Erythroblast (primary cell): ENCODE measurements at regions not wholly inside any gene's neighbourhood (a gene's known extent, or its start where the extent isn't known, plus 50 kb on each side); places are given as distances from the start of the nearest gene placed in this dataset.

ENCODE experiments used
- GATA1 ChIP-seq: IDR thresholded peaks from 2 replicates; pipeline ENCODE4 v1.6.1; 2011; ENCODE audit warnings: low read depth, mild to moderate bottlenecking, control low read depth, low read length, moderate library complexity
- POLR2A ChIP-seq: IDR thresholded peaks from 2 replicates; pipeline ENCODE4 v1.6.1; 2011; ENCODE audit warnings: mild to moderate bottlenecking, low read length

DNA sequence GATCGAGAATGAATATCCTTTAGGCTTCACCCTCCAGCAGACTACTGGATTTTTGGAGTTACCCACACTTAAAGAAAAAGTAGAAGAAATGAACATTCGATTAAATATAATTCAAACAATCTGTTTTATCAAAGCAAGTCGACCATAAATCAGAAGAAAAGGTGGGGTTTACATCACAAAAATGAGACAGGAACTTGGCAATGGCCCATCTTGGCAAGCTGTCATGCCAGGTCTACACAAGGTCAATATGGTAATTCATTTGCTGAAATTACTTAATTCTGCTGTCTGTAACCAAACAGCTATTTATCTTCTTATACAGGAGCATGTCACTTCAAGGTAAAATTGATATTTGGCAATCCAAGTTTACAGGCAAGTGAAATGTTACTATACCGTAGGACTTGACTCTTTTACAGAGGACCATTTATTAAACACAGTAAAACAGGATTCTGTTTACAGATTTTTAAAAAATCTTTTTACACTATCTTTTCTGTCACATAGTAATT is 640.6 kb upstream of the NRP1 start:
- no peak for TF ChIP-seq POLR2A
- TF ChIP-seq GATA1 = no peak
